Astrocyte (in vitro differentiated cells and primary cell): ENCODE measurements at regions not wholly inside any gene's neighbourhood (a gene's known extent, or its start where the extent isn't known, plus 50 kb on each side); places are given as distances from the start of the nearest gene placed in this dataset.

Experiments
- DNase-seq: peaks from one replicate; pipeline ENCODE4 v3.0.0-alpha.2; 2010; ENCODE audit warnings: low read depth
- FAIRE-seq: peaks from 2 replicates; lab custom pipeline; 2011; peaks lifted over from hg19 to GRCh38; lab: Jason Lieb, UNC
- H2AFZ ChIP-seq: 2 replicates; pipeline ENCODE4 v1.6.0; 2012; ENCODE audit warnings: low read depth, low read length, inconsistent platforms
- H3K27ac ChIP-seq: 2 replicates; pipeline ENCODE4 v1.5.1; 2011; ENCODE audit warnings: low read depth, low read length, inconsistent platforms
- H3K27me3 ChIP-seq: 2 replicates; pipeline ENCODE4 v1.6.0; 2011; ENCODE audit warnings: low read length, inconsistent platforms; ENCODE audit not compliant: insufficient read depth
- H3K36me3 ChIP-seq: 2 replicates; pipeline ENCODE4 v1.5.1; 2011; ENCODE audit warnings: low read length, inconsistent platforms; ENCODE audit not compliant: insufficient read depth
- H3K4me1 ChIP-seq: 2 replicates; pipeline ENCODE4 v1.5.1; 2011; ENCODE audit warnings: low read length, inconsistent platforms; ENCODE audit not compliant: insufficient read depth
- H3K4me2 ChIP-seq: 2 replicates; pipeline ENCODE4 v1.6.0; 2012; ENCODE audit warnings: low read length, inconsistent platforms
- H3K4me3 ChIP-seq: 2 replicates; pipeline ENCODE4 v1.5.1; 2011; ENCODE audit warnings: low read depth, mild to moderate bottlenecking, low read length, inconsistent platforms; ENCODE audit not compliant: insufficient read depth
- H3K79me2 ChIP-seq: 2 replicates; pipeline ENCODE4 v1.6.0; 2012; ENCODE audit warnings: mild to moderate bottlenecking, low read length, inconsistent platforms; ENCODE audit not compliant: insufficient read depth
- H3K9ac ChIP-seq: 2 replicates; pipeline ENCODE4 v1.6.0; 2012; ENCODE audit warnings: mild to moderate bottlenecking, low read length, inconsistent platforms
- H3K9me3 ChIP-seq: 2 replicates; pipeline ENCODE4 v1.5.1; 2012; ENCODE audit warnings: low read depth, mild to moderate bottlenecking, low read length, inconsistent platforms; ENCODE audit not compliant: insufficient read depth
- H4K20me1 ChIP-seq: 2 replicates; pipeline ENCODE4 v1.6.0; 2012; ENCODE audit warnings: low read length, inconsistent platforms; ENCODE audit not compliant: insufficient read depth
- H3K27ac Mint-ChIP-seq: one replicate; pipeline ENCODE4 v1.8.0; 2021; ENCODE audit warnings: mild to moderate bottlenecking, mixed read lengths; ENCODE audit not compliant: unreplicated experiment
- H3K27me3 Mint-ChIP-seq: one replicate; pipeline ENCODE4 v1.8.0; 2021; ENCODE audit warnings: low read depth, mixed read lengths; ENCODE audit not compliant: unreplicated experiment
- H3K36me3 Mint-ChIP-seq: one replicate; pipeline ENCODE4 v1.8.0; 2021; ENCODE audit warnings: low read depth, mixed read lengths; ENCODE audit not compliant: unreplicated experiment
- H3K4me1 Mint-ChIP-seq: one replicate; pipeline ENCODE4 v1.8.0; 2021; ENCODE audit warnings: low read depth, mixed read lengths; ENCODE audit not compliant: unreplicated experiment
- H3K4me3 Mint-ChIP-seq: one replicate; pipeline ENCODE4 v1.8.0; 2021; ENCODE audit warnings: mild to moderate bottlenecking, moderate library complexity, mixed read lengths; ENCODE audit not compliant: unreplicated experiment
- H3K9me3 Mint-ChIP-seq: one replicate; pipeline ENCODE4 v1.8.0; 2021; ENCODE audit warnings: mild to moderate bottlenecking, mixed read lengths; ENCODE audit not compliant: unreplicated experiment
- EZH2 ChIP-seq: IDR thresholded peaks from 2 replicates; pipeline ENCODE4 v1.6.1; 2012; ENCODE audit warnings: mild to moderate bottlenecking, low read length, inconsistent platforms; ENCODE audit not compliant: insufficient read depth
- TF ChIP-seq, protein P1 (sequence below): IDR thresholded peaks from 2 replicates; pipeline ENCODE4 v1.5.1; 2011; ENCODE audit warnings: low read depth, mild to moderate bottlenecking, inconsistent platforms, low read length, moderate library complexity; ENCODE audit not compliant: insufficient read depth

DNA sequence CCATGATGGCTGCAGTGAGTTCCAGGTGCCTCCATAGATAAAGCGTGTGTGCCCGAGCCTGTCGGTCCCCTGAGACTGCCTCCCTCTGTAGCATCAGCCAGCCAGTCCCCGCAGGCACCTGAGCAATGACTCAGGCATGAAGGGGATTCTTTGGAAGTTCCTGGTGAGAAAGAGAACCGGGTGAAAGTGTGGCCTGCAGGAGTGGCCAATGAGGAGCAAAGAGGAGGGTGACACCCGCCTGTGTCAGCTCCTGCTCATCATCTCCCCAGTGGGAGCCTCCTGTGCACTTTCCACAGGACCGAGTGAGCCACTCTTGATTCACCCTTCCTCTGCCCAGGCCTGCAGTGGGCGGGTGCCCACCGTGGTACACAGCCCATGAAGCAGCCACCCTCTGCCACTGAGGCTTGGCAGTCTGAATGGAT, 71.2 kb upstream of the PTPN1 start:
- H3K27ac ChIP-seq = peak overlapping the region; percentile 85
- no peaks in the 10 kb centered on the region for H4K20me1 ChIP-seq
- DNase-seq (peak; percentile 68), FAIRE-seq (no peak)
- H3K4me1 ChIP-seq = peaks cover 33% of the 10 kb centered on the region
- Mint-ChIP-seq H3K36me3 (no peaks in the 10 kb centered on the region), H3K4me3 (no peak overlapping the region), H3K27me3 (peaks cover 2% of the 10 kb centered on the region), H3K4me1 (peaks cover 18% of the 10 kb centered on the region), H3K27ac (peak overlapping the region; percentile 12), H3K9me3 (no peaks in the 10 kb centered on the region)
- H3K79me2 ChIP-seq = no peaks in the 10 kb centered on the region
- H3K9me3 ChIP-seq = no peaks in the 10 kb centered on the region
- no peaks in the 10 kb centered on the region for H3K36me3 ChIP-seq
- H3K27me3 ChIP-seq = no peaks in the 10 kb centered on the region
- H3K9ac ChIP-seq = peak overlapping the region; percentile 3
- peak overlapping the region; percentile 6 for H2AFZ ChIP-seq
- peak overlapping the region; percentile 0 for H3K4me2 ChIP-seq
- H3K4me3 ChIP-seq = no peak overlapping the region
- no peak for TF ChIP-seq EZH2
- TF ChIP-seq, protein P1, sequence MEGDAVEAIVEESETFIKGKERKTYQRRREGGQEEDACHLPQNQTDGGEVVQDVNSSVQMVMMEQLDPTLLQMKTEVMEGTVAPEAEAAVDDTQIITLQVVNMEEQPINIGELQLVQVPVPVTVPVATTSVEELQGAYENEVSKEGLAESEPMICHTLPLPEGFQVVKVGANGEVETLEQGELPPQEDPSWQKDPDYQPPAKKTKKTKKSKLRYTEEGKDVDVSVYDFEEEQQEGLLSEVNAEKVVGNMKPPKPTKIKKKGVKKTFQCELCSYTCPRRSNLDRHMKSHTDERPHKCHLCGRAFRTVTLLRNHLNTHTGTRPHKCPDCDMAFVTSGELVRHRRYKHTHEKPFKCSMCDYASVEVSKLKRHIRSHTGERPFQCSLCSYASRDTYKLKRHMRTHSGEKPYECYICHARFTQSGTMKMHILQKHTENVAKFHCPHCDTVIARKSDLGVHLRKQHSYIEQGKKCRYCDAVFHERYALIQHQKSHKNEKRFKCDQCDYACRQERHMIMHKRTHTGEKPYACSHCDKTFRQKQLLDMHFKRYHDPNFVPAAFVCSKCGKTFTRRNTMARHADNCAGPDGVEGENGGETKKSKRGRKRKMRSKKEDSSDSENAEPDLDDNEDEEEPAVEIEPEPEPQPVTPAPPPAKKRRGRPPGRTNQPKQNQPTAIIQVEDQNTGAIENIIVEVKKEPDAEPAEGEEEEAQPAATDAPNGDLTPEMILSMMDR = no peak

DNA sequence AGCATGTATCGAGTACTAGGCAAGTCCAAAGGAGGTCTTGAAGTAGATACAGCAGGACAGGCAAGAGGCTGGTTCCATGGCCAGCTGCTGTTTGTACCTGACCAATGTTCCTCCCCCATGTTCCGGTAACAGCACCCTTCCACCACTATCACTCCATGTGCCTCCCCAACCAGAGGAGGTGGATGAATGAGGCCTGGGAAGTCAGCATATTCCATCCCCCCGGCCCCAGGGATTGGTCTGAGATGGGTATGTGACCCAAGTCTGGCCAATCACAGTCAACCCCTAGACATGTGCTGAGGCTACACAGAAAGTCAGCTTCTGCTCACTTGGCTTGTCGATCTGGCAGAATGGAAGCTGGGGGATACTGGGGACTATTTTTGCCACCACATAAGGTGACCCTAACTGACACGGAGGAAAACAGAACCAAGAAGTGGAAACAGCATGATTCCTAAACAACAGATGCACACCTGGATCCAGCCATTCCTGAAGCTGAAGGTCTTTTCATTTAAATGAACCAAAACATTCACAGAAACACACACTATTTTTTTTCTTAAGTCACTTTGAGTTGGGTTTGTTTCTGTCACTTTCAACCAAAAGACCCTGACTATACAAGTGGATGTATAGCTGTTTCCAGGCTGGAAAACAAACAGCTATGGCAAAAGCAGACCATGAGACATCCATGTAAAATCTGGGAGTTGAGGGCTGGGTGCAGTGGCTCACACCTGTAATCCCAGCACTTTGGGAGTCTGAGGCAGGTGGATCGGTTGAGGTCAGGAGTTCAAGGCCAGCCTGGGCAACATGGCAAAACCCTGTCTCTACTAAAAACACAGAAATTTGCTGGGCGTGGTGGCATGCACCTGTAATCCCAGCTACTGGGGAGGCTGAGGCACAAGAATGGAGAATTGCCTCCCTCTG, 70.4 kb upstream of the PTPN1 start:
- Mint-ChIP-seq H3K36me3 (no peaks in the 10 kb centered on the region), H3K4me3 (no peak overlapping the region), H3K9me3 (no peaks in the 10 kb centered on the region), H3K27me3 (peaks cover 2% of the 10 kb centered on the region), H3K27ac (peak overlapping the region; percentile 96), H3K4me1 (peaks cover 18% of the 10 kb centered on the region)
- Histone ChIP-seq H3K9me3 (no peaks in the 10 kb centered on the region), H3K27ac (peak overlapping the region; percentile 85), H3K27me3 (no peaks in the 10 kb centered on the region), H3K36me3 (no peaks in the 10 kb centered on the region), H3K4me1 (peaks cover 33% of the 10 kb centered on the region), H3K9ac (peak overlapping the region; percentile 48), H3K79me2 (no peaks in the 10 kb centered on the region), H3K4me3 (no peak overlapping the region), H2AFZ (peak overlapping the region; percentile 6), H4K20me1 (no peaks in the 10 kb centered on the region), H3K4me2 (peak overlapping the region; percentile 55)
- DNase-seq (no peak), FAIRE-seq (no peak)
- TF ChIP-seq, protein P1 = no peak
- TF ChIP-seq EZH2 = no peak

DNA sequence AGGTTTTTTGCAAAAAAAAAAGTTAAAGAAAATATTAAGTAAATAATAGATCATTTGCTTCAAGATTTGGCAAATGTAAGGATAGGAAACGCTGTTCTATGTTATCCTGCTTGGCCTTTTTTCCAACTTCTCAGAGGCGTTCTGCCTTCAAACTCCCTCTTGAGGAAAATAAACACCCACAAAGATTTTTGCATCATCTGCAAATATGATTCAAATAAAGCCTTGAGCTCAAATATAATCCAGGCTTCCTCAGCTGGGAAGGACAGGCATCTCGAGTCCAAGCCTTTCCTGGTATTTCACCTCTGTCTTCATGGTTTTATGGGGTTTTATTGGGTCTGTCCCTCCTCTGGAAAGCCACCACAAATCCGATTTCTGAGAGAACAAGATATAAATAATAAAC, 67.7 kb upstream of the PTPN1 start:
- H3K4me3 ChIP-seq = no peak overlapping the region
- peaks cover 33% of the 10 kb centered on the region for H3K4me1 ChIP-seq
- Mint-ChIP-seq H3K9me3 (no peaks in the 10 kb centered on the region), H3K27ac (no peak overlapping the region), H3K4me3 (no peak overlapping the region), H3K27me3 (no peaks in the 10 kb centered on the region), H3K4me1 (peaks cover 18% of the 10 kb centered on the region), H3K36me3 (no peaks in the 10 kb centered on the region)
- no peaks in the 10 kb centered on the region for H3K36me3 ChIP-seq
- H3K27me3 ChIP-seq = no peaks in the 10 kb centered on the region
- H3K9me3 ChIP-seq = no peaks in the 10 kb centered on the region
- DNase-seq = no peak
- TF ChIP-seq, protein P1 = no peak
- no peak for TF ChIP-seq EZH2
- H3K79me2 ChIP-seq = no peaks in the 10 kb centered on the region
- H2AFZ ChIP-seq = no peak overlapping the region
- H3K4me2 ChIP-seq = no peak overlapping the region
- no peak overlapping the region for H3K27ac ChIP-seq
- no peaks in the 10 kb centered on the region for H4K20me1 ChIP-seq
- no peak overlapping the region for H3K9ac ChIP-seq
- FAIRE-seq = no peak
